T-helper 2 cell treated with Interferon-gamma antibody and Interleukin-4, amounts not matched to agents 100 ng/mL and 5 ng/mL, for 36 hours (primary cell): ENCODE measurements at regions not wholly inside any gene's neighbourhood (a gene's known extent, or its start where the extent isn't known, plus 50 kb on each side); places are given as distances from the start of the nearest gene placed in this dataset.
"Not testable (repeated sequence)": the region's sequence is repeated elsewhere in the genome, so short reads cannot be mapped to it uniquely, and the experiment has no call there.

Source experiments
- intact Hi-C: fragments of 100-400 bp; cut with micrococcal nuclease; formaldehyde crosslinking; loops from one replicate; pipeline ENCODE4 v1.15.1; 2023

GRCh38 chr2:181737302-181737701, 57.0 kb upstream of the NEUROD1 start:
- intact Hi-C loops: not testable (repeated sequence)

GRCh38 chr2:181738074-181738473, 57.8 kb upstream of the NEUROD1 start:
- intact Hi-C loops: no loop called here

- intact Hi-C loops: no loop called here
These were observed 58.2 kb upstream of the NEUROD1 start for GRCh38 chr2:181738563-181738962.

- intact Hi-C loops: loop anchor here (1.0 to 5.0 kb wide), 5 partner anchors 49 to 446 kb away; no protein-coding TSS in a partner anchor
These were observed 61.4 kb upstream of the NEUROD1 start for GRCh38 chr2:181741756-181742155.

- intact Hi-C loops: loop anchor here (1.0 to 5.0 kb wide), 5 partner anchors 48 to 445 kb away; no protein-coding TSS in a partner anchor
These were observed 62.0 kb upstream of the NEUROD1 start for GRCh38 chr2:181742361-181742760.

GRCh38 chr2:181742922-181743722, 62.8 kb upstream of the NEUROD1 start:
- intact Hi-C loops: loop anchor here (1.0 to 5.0 kb wide), 5 partner anchors 48 to 444 kb away; no protein-coding TSS in a partner anchor

- intact Hi-C loops: loop anchor here (1.0 to 5.0 kb wide), 3 partner anchors 16 to 444 kb away; no protein-coding TSS in a partner anchor
These were observed 63.4 kb upstream of the NEUROD1 start for GRCh38 chr2:181743723-181744031.

DNA sequence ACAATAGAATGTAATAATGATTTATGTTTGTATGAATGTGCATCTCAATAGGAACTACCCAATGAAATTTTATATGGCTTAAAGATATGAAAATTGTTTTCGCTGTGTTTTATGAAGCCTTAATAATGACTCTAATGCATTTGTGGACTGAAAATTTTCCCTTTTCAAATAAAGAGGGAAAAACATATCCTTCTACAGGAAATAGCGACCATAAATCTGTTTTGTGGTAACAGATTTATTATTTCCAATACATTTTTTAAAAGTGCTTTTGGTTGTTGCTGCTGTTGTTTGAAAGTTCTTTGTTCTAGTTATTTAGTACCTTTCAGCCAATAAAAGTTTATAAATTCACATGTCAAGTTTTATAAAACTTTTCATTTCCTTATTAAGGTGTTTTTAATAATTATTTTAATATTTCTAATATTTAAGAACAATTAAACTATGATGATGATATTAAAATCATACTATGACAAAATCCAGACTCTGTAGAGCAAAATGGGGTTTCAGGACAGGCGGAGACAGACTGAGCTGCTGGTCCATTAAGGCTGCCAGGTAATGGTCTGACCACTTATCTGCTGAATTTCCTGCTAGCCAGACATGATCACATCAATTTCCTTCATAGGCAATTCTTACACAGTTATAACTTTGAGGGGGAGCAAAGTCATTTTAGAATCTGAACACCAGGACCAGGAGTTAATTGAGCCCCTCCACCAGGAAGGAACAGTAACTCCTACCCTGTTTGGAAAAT, 65.7 kb upstream of the NEUROD1 start:
- intact Hi-C loops: no loop called here

- intact Hi-C loops: no loop called here
These were observed 66.5 kb upstream of the NEUROD1 start for GRCh38 chr2:181746844-181747243.

DNA sequence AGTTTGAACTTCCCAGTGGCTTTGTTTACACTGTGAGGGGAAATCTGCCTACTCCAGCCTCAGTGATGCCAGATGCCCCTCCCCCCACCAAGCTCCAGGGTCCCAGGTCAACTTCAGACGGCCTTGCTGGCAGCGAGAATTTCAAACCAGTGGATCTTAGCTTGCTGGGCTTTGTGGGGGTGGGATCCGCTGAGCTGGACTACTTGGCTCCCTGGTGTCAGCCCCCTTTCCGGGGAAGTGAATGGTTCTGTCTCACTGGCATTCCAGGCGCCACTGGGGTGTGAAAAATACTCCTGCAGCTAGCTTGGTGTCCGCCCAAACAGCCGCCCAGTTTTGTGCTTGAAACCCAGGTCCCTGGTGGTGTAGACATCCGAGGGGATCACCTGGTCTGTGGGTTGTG, 70.0 kb upstream of the NEUROD1 start:
- intact Hi-C loops: no loop called here

- intact Hi-C loops: no loop called here
These were observed 71.1 kb upstream of the NEUROD1 start for GRCh38 chr2:181751266-181752030.

DNA sequence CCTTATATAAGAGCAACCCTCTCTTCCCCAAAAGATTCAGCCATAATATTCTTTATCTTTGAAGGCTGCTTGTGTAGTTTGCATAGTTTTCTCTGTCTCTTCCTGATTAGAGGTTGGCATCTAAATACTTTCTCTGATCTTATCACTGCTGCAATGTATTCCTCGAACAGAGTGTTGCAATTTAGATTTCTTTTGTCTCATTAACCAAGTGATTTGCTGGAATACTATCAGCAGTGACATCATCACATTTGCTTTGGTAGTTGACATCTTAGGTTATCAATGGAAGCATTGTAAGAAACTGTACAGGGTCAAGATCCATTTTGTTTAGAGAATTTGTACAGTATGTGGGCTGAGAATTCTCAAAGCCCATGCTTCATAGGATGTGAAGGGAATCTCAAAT, 72.0 kb upstream of the NEUROD1 start:
- intact Hi-C loops: no loop called here

DNA sequence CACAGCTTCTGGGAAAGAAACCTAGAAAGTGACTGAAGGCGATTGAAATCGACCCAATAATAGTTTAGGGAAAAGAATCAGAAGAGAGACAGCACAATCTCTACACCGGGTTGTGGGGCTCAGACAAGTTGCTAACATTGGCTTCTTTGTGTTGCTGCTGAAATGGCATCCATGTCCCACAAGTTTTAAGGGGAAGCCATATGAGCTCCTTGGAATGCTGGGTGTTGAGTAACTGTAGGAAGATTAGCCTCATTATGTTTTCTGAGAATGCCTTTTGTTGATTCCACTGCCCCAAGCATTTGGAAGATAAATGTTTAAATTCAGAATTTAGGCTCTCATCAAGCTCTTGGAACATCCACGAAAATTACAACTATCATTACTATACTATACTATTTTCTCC, 73.4 kb upstream of the NEUROD1 start:
- intact Hi-C loops: no loop called here

DNA sequence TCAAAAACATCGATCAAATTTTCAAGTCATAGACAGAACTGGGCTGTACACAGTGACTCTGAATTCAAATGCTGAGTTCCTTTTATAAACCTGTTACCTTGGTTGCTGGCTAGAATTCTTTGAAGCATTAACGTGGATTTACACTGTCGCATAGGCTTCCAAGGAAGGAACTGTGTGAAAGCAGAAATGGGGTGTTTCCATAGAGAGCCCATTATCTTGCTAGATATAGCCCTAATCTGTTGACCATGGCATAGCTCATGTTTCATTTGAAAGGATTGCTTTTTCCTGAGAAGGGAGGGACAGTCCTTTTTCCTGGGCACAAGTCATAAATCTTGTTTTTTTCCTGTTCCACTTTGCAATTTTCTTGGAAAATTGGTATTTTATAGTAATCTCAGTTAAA, 73.8 kb upstream of the NEUROD1 start:
- intact Hi-C loops: no loop called here

GRCh38 chr2:181755181-181755580, 74.9 kb upstream of the NEUROD1 start:
- intact Hi-C loops: no loop called here

GRCh38 chr2:181760521-181760920, 80.2 kb upstream of the NEUROD1 start:
- intact Hi-C loops: no loop called here

DNA sequence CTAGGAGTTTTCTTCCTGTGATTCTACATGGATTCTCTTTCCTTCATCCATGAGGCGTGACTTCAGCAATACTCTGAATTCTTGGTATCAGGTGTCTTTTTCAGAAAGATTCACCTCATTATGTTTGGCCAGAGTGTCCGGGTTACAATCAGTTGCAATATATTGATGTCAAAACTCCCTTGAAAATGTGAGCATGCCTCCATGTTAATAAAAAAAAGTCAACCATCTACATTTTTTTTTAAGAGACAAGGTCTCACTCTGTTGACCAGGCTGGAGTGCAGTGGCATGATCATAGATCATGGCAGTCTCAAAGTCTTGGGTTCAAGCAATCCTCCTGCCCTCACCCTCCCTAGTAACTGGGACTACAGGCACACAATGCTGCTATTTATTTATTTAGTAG, 80.9 kb upstream of the NEUROD1 start:
- intact Hi-C loops: no loop called here

GRCh38 chr2:181762000-181762399, 81.7 kb upstream of the NEUROD1 start:
- intact Hi-C loops: no loop called here

- intact Hi-C loops: no loop called here
These were observed 82.5 kb upstream of the NEUROD1 start for GRCh38 chr2:181762848-181763247.

GRCh38 chr2:181763423-181763822, 83.1 kb upstream of the NEUROD1 start:
- intact Hi-C loops: no loop called here

GRCh38 chr2:181764095-181764963, 84.0 kb upstream of the NEUROD1 start:
- intact Hi-C loops: no loop called here
